SK-N-SH treated with all-trans-retinoic acid at 6 μM for 48 hours (cell line): ENCODE measurements at regions not wholly inside any gene's neighbourhood (a gene's known extent, or its start where the extent isn't known, plus 50 kb on each side); places are given as distances from the start of the nearest gene placed in this dataset.

Experiments
- BACH2 ChIP-seq: fragments of 250-450 bp; sonication (Bioruptor Pico); IDR thresholded peaks from 2 replicates; pipeline ENCODE4 v1.9.0; 2021; ENCODE audit warnings: mild to moderate bottlenecking, borderline replicate concordance
- CREB5 ChIP-seq: fragments of 250-450 bp; sonication (Bioruptor Pico); IDR thresholded peaks from 2 replicates; pipeline ENCODE4 v1.5.1; 2020; ENCODE audit warnings: low read depth, mild to moderate bottlenecking, moderate library complexity
- ESRRG ChIP-seq: fragments of 250-450 bp; sonication (Bioruptor Pico); IDR thresholded peaks from 2 replicates; pipeline ENCODE4 v1.6.1; 2021; ENCODE audit warnings: mild to moderate bottlenecking
- PATZ1 ChIP-seq: fragments of 250-450 bp; sonication (Bioruptor Pico); IDR thresholded peaks from 2 replicates; pipeline ENCODE4 v1.8.0; 2020; ENCODE audit warnings: mild to moderate bottlenecking, moderate library complexity, borderline replicate concordance
- POU6F1 ChIP-seq: fragments of 250-450 bp; sonication (Bioruptor Pico); IDR thresholded peaks from 2 replicates; pipeline ENCODE4 v1.8.0; 2021; ENCODE audit warnings: low read depth, mild to moderate bottlenecking, moderate library complexity, borderline replicate concordance
- TCF4 ChIP-seq: fragments of 250-450 bp; sonication (Bioruptor Pico); IDR thresholded peaks from 2 replicates; pipeline ENCODE4 v1.8.0; 2021; ENCODE audit warnings: mild to moderate bottlenecking, moderate library complexity, borderline replicate concordance
- TSHZ2 ChIP-seq: fragments of 250-450 bp; sonication (Bioruptor Pico); IDR thresholded peaks from 2 replicates; pipeline ENCODE4 v1.5.0; 2020; ENCODE audit warnings: mild to moderate bottlenecking, moderate library complexity
- ZFP30 ChIP-seq: fragments of 450-650 bp; formaldehyde crosslinking; IDR thresholded peaks from 2 replicates; pipeline ENCODE4 v1.5.0; 2022; ENCODE audit warnings: mild to moderate bottlenecking, moderate library complexity

GRCh38 chr14:86640288-86640687 lies 1110.3 kb downstream of the FLRT2 start:
- TF ChIP-seq CREB5 (no peak), BACH2 (CRISPR knock-in tag) (no peak), ZFP30 (no peak), POU6F1 (CRISPR knock-in tag) (no peak), TSHZ2 (CRISPR knock-in tag) (no peak), TCF4 (CRISPR knock-in tag) (no peak), ESRRG (CRISPR knock-in tag) (no peak), PATZ1 (CRISPR knock-in tag) (no peak)
